ENCODE measurements at regions not wholly inside any gene's neighbourhood (a gene's known extent, or its start where the extent isn't known, plus 50 kb on each side); places are given as distances from the start of the nearest gene placed in this dataset.

- TF ChIP-seq, protein P1, sequence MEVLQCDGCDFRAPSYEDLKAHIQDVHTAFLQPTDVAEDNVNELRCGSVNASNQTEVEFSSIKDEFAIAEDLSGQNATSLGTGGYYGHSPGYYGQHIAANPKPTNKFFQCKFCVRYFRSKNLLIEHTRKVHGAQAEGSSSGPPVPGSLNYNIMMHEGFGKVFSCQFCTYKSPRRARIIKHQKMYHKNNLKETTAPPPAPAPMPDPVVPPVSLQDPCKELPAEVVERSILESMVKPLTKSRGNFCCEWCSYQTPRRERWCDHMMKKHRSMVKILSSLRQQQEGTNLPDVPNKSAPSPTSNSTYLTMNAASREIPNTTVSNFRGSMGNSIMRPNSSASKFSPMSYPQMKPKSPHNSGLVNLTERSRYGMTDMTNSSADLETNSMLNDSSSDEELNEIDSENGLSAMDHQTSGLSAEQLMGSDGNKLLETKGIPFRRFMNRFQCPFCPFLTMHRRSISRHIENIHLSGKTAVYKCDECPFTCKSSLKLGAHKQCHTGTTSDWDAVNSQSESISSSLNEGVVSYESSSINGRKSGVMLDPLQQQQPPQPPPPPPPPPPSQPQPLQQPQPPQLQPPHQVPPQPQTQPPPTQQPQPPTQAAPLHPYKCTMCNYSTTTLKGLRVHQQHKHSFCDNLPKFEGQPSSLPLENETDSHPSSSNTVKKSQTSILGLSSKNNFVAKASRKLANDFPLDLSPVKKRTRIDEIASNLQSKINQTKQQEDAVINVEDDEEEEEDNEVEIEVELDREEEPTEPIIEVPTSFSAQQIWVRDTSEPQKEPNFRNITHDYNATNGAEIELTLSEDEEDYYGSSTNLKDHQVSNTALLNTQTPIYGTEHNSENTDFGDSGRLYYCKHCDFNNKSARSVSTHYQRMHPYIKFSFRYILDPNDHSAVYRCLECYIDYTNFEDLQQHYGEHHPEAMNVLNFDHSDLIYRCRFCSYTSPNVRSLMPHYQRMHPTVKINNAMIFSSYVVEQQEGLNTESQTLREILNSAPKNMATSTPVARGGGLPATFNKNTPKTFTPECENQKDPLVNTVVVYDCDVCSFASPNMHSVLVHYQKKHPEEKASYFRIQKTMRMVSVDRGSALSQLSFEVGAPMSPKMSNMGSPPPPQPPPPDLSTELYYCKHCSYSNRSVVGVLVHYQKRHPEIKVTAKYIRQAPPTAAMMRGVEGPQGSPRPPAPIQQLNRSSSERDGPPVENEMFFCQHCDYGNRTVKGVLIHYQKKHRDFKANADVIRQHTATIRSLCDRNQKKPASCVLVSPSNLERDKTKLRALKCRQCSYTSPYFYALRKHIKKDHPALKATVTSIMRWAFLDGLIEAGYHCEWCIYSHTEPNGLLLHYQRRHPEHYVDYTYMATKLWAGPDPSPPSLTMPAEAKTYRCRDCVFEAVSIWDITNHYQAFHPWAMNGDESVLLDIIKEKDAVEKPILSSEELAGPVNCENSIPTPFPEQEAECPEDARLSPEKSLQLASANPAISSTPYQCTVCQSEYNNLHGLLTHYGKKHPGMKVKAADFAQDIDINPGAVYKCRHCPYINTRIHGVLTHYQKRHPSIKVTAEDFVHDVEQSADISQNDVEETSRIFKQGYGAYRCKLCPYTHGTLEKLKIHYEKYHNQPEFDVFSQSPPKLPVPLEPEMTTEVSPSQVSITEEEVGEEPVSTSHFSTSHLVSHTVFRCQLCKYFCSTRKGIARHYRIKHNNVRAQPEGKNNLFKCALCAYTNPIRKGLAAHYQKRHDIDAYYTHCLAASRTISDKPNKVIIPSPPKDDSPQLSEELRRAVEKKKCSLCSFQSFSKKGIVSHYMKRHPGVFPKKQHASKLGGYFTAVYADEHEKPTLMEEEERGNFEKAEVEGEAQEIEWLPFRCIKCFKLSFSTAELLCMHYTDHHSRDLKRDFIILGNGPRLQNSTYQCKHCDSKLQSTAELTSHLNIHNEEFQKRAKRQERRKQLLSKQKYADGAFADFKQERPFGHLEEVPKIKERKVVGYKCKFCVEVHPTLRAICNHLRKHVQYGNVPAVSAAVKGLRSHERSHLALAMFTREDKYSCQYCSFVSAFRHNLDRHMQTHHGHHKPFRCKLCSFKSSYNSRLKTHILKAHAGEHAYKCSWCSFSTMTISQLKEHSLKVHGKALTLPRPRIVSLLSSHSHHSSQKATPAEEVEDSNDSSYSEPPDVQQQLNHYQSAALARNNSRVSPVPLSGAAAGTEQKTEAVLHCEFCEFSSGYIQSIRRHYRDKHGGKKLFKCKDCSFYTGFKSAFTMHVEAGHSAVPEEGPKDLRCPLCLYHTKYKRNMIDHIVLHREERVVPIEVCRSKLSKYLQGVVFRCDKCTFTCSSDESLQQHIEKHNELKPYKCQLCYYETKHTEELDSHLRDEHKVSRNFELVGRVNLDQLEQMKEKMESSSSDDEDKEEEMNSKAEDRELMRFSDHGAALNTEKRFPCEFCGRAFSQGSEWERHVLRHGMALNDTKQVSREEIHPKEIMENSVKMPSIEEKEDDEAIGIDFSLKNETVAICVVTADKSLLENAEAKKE (CRISPR knock-in tag; IDR thresholded peaks at IDR 0.05): no peak
- TF ChIP-seq ETS1 (IDR thresholded peaks at IDR 0.05) (no peak), CREB1 (CRISPR knock-in tag; IDR thresholded peaks at IDR 0.05; ENCODE audit: low read depth) (no peak), ZNF331 (CRISPR knock-in tag; IDR thresholded peaks at IDR 0.05; ENCODE audit: low read depth) (no peak)
- TF ChIP-seq, protein P2, sequence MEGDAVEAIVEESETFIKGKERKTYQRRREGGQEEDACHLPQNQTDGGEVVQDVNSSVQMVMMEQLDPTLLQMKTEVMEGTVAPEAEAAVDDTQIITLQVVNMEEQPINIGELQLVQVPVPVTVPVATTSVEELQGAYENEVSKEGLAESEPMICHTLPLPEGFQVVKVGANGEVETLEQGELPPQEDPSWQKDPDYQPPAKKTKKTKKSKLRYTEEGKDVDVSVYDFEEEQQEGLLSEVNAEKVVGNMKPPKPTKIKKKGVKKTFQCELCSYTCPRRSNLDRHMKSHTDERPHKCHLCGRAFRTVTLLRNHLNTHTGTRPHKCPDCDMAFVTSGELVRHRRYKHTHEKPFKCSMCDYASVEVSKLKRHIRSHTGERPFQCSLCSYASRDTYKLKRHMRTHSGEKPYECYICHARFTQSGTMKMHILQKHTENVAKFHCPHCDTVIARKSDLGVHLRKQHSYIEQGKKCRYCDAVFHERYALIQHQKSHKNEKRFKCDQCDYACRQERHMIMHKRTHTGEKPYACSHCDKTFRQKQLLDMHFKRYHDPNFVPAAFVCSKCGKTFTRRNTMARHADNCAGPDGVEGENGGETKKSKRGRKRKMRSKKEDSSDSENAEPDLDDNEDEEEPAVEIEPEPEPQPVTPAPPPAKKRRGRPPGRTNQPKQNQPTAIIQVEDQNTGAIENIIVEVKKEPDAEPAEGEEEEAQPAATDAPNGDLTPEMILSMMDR (conservative IDR thresholded peaks at IDR 0.05; ENCODE audit: low read depth in 2 of 2): no peak
Observed at GRCh38 chr4:59644765-59645164, 1555.4 kb upstream of the ADGRL3 start (continued).

DNA sequence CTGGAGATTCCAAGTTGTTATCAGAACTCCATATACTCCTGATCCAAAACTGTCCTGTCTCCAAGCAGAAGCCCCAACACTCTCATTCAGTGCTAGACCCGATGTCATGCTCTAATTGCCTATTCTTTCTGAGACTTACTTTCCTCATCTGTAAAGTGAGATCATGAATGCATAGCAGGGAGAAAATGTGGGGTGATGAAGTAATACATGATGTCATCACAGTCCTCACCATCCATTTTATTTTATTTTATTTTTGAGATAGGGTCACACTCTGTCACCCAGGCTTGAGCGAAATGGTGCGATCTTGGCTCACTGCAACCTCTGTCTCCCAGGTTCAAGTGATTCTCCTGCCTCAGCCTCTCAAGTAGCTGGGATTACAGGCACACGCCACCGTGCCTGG is 1554.0 kb upstream of the ADGRL3 start:
- no peaks in the 10 kb centered on the region for H3K4me1 Mint-ChIP-seq
- peaks cover 4% of the 10 kb centered on the region; the same call in 1 of the 3 replicates for H3K9me3 Mint-ChIP-seq
- Histone ChIP-seq H3F3A (replicated peaks; ENCODE audit: low read depth) (no peaks in the 10 kb centered on the region), H4K20me1 (replicated peaks; ENCODE audit: insufficient read depth) (no peaks in the 10 kb centered on the region), H3K4me1 (ENCODE audit: insufficient read depth) (0 out of 2 replicates have a peak, but pooled peaks cover 3% of the 10 kb centered on the region), H3K9me2 (ENCODE audit: insufficient read depth) (no peaks in the 10 kb centered on the region), H3K79me2 (replicated peaks; ENCODE audit: insufficient read depth) (no peaks in the 10 kb centered on the region), H3K36me3 (ENCODE audit: insufficient read depth) (no peaks in the 10 kb centered on the region), H2AFZ (no peak overlapping the region), H3K4me2 (no peak overlapping the region), H3K27me3 (ENCODE audit: insufficient read depth) (no peaks in the 10 kb centered on the region), H3K4me3 (no peak overlapping the region), H3K27ac (ENCODE audit: low read depth) (no peak overlapping the region)
- H3K4me3 Mint-ChIP-seq: no peak overlapping the region
- ATAC-seq: no peak
- no peaks in the 10 kb centered on the region for H3K36me3 Mint-ChIP-seq (ENCODE audit: low read depth)
- no peak overlapping the region for H3K27ac Mint-ChIP-seq
- no peak for DNase-seq (ENCODE audit: low spot score)
- H3K27me3 Mint-ChIP-seq (ENCODE audit: insufficient read depth, low read depth, poor library complexity): peaks cover 2% of the 10 kb centered on the region
- TF ChIP-seq, protein P2 (conservative IDR thresholded peaks at IDR 0.05; ENCODE audit: low read depth in 2 of 2): no peak
- TF ChIP-seq ETS1 (IDR thresholded peaks at IDR 0.05) (no peak), NANOG (IDR thresholded peaks at IDR 0.05; ENCODE audit: borderline replicate concordance) (no peak), ZNF331 (CRISPR knock-in tag; IDR thresholded peaks at IDR 0.05; ENCODE audit: low read depth) (no peak), JUNB (IDR thresholded peaks at IDR 0.05; ENCODE audit: unreplicated experiment) (no peak), POLR2AphosphoS5 (IDR thresholded peaks at IDR 0.05; ENCODE audit: low read depth) (no peak), CREB1 (CRISPR knock-in tag; IDR thresholded peaks at IDR 0.05; ENCODE audit: low read depth) (no peak), EZH2phosphoT487 (IDR thresholded peaks at IDR 0.05; ENCODE audit: unreplicated experiment) (no peak)
